Hematopoietic multipotent progenitor cell (in vitro differentiated cells): ENCODE measurements at regions not wholly inside any gene's neighbourhood (a gene's known extent, or its start where the extent isn't known, plus 50 kb on each side); places are given as distances from the start of the nearest gene placed in this dataset.

ENCODE experiments used
- DNase-seq, 3 donors: peaks; one replicate each; pipeline ENCODE4 v3.0.0-alpha.2; 2011 to 2015; ENCODE audit warnings: low read depth in 2 of 3, low spot score in 2 of 3

GRCh38 chr1:164953098-164953497 is 394.1 kb downstream of the PBX1 start:
- no peak for DNase-seq

- DNase-seq: no peak
Measured at GRCh38 chr1:164951508-164951907, 392.5 kb downstream of the PBX1 start.

- DNase-seq: peak in 1 of 3 donors; percentile 2
Measured at GRCh38 chr1:164950541-164950986, 391.6 kb downstream of the PBX1 start.

- DNase-seq: no peak
Measured at GRCh38 chr1:164949771-164950471, 390.9 kb downstream of the PBX1 start.

- DNase-seq: no peak
Measured at GRCh38 chr1:164948101-164948500, 389.1 kb downstream of the PBX1 start.

GRCh38 chr1:164937291-164937690 is 378.3 kb downstream of the PBX1 start:
- DNase-seq: no peak

- no peak for DNase-seq
Measured at GRCh38 chr1:164932580-164932979, 373.6 kb downstream of the PBX1 start.

- DNase-seq: no peak
Measured at GRCh38 chr1:164930833-164931232, 371.8 kb downstream of the PBX1 start.

GRCh38 chr1:164930241-164930640 is 371.3 kb downstream of the PBX1 start:
- no peak for DNase-seq

- DNase-seq: no peak
Measured at GRCh38 chr1:164928232-164928812, 369.3 kb downstream of the PBX1 start.

- no peak for DNase-seq
Measured at GRCh38 chr1:164926107-164926506, 367.1 kb downstream of the PBX1 start.

GRCh38 chr1:164922585-164922984 is 363.6 kb downstream of the PBX1 start:
- no peak for DNase-seq

GRCh38 chr1:164921493-164921892 is 362.5 kb downstream of the PBX1 start:
- DNase-seq: no peak

- DNase-seq: no peak
Measured at GRCh38 chr1:164918140-164918539, 359.2 kb downstream of the PBX1 start.

GRCh38 chr1:164914208-164914607 is 355.2 kb downstream of the PBX1 start:
- peak in 2 of 3 donors; percentile 30 to 67 for DNase-seq

GRCh38 chr1:164912290-164912689 is 353.3 kb downstream of the PBX1 start:
- no peak for DNase-seq

- no peak for DNase-seq
Measured at GRCh38 chr1:164910671-164911070, 351.7 kb downstream of the PBX1 start.

- DNase-seq: no peak
Measured at GRCh38 chr1:164907666-164908065, 348.7 kb downstream of the PBX1 start.

- DNase-seq: no peak
Measured at GRCh38 chr1:164905869-164906268, 346.9 kb downstream of the PBX1 start.

- no peak for DNase-seq
Measured at GRCh38 chr1:164902491-164902890, 343.5 kb downstream of the PBX1 start.
